GM10266 (cell line): ENCODE measurements at regions not wholly inside any gene's neighbourhood (a gene's known extent, or its start where the extent isn't known, plus 50 kb on each side); places are given as distances from the start of the nearest gene placed in this dataset.

Experiments used
- DNase-seq: peaks from one replicate; pipeline ENCODE4 v3.0.0; 2012; ENCODE audit errors: extremely low spot score
- TF ChIP-seq, protein P1 (sequence below): IDR thresholded peaks from 2 replicates; pipeline ENCODE4 v1.5.1; 2012; ENCODE audit warnings: mild to moderate bottlenecking, low read depth; ENCODE audit not compliant: control insufficient read depth, insufficient read depth; ENCODE audit errors: missing control alignments

DNA sequence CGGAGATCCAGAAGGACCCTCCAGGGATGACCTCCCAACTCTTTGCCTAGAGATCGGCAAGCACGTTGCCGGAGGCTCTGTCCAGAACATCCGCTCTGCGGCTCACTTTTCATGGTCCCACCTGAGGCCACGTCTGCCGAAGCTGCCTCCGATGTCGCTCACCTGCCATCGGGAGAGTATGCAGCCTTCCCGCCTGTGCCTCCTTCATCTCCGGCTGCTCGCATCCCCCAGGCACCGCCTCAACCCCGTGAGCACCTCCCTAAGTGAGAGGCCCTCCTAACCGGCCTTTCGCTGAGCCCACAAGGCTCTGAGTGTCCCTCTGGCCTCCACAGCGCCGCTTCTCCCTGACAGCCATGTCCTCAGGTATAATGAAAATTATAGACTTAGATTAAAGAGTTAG, 275.1 kb downstream of the EFNB2 start:
- no peak for DNase-seq
- TF ChIP-seq, protein P1, sequence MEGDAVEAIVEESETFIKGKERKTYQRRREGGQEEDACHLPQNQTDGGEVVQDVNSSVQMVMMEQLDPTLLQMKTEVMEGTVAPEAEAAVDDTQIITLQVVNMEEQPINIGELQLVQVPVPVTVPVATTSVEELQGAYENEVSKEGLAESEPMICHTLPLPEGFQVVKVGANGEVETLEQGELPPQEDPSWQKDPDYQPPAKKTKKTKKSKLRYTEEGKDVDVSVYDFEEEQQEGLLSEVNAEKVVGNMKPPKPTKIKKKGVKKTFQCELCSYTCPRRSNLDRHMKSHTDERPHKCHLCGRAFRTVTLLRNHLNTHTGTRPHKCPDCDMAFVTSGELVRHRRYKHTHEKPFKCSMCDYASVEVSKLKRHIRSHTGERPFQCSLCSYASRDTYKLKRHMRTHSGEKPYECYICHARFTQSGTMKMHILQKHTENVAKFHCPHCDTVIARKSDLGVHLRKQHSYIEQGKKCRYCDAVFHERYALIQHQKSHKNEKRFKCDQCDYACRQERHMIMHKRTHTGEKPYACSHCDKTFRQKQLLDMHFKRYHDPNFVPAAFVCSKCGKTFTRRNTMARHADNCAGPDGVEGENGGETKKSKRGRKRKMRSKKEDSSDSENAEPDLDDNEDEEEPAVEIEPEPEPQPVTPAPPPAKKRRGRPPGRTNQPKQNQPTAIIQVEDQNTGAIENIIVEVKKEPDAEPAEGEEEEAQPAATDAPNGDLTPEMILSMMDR: no peak

DNA sequence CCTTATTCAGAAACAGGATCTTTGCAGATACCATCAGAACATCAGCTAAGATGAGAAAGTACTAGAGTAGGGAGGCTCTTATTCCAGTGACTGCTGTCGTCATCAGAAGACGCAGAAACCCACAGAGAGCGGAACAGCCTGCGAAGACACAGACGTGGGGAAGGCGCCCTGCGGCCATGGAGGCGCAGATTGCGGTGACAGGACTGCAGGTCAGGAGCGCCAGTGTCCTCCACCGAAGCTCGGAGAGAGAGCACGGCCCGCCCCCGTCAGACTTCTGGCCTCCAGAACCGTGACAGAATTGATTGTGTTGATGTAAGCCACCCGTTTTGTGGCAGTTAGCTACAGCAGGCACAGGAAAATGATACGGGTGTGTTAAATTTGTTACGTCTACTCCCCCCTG, 275.5 kb downstream of the EFNB2 start:
- TF ChIP-seq, protein P1: no peak
- DNase-seq: no peak

DNA sequence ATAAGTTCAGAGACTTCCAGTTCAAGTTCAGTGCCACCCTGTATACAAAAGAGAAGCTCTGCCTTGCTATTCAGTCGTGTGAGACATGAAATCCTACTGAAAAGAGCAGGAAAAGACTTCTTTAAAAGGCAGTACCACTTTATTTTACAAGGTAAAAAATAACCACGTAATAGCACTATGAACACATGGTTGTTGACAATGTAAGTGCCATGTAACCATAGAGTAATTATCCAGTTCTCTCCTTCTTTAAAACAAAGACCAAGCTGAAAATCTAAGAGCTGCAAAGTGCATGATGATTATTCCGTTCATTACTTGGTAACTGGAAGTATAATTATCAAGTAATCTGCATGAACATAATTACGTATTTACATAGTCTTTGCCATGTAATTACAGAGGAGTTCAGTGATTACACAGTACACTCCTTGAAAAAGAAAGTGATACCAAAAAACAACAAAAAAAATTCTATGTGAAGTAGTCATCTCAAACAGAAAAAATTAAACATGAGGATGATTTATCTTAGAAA, 288.7 kb downstream of the EFNB2 start:
- no peak for DNase-seq
- TF ChIP-seq, protein P1: no peak

DNA sequence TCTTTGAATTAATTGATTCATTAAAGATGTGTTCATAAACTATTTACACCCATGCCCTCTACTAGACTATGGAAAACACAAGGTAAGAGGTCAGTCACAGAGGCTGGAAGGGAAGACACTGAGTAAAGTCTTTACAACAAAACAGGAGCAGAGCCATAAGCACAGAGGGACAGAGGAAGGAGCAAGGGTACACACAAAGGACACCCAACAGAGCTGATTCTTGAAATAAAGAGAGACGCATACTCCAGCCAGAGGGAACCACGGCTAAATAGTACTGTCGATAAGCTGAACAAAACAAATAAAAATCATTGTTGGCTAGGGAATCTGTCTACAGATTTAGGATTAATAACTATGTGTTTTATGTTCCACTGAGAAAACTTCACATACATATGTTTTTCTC, 289.2 kb downstream of the EFNB2 start:
- DNase-seq: no peak
- TF ChIP-seq, protein P1: no peak

DNA sequence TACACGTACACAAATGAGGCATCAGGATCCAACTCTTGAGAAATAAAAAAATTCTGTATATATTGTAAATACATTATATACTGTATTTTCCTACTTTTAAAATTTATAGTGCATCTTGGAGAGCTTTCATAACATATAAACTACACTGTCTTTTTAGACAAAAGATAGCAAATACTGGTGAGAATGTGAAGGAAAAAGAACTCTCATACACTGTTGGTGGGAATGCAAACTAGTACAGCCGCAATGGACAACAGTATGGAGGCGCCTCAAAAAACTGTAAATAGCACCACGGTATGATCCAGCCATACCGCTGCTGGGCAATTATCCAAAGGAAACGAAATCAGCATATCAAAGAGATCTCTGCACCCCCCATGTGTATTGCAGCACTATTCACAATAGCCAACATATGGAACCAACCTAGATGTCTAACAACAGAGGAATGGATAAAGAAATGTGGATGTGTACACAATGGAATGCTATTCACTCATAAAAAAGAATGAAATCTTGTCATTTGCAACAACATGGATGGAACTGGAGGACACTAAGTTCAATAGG, 292.4 kb downstream of the EFNB2 start:
- DNase-seq: no peak
- TF ChIP-seq, protein P1: no peak

DNA sequence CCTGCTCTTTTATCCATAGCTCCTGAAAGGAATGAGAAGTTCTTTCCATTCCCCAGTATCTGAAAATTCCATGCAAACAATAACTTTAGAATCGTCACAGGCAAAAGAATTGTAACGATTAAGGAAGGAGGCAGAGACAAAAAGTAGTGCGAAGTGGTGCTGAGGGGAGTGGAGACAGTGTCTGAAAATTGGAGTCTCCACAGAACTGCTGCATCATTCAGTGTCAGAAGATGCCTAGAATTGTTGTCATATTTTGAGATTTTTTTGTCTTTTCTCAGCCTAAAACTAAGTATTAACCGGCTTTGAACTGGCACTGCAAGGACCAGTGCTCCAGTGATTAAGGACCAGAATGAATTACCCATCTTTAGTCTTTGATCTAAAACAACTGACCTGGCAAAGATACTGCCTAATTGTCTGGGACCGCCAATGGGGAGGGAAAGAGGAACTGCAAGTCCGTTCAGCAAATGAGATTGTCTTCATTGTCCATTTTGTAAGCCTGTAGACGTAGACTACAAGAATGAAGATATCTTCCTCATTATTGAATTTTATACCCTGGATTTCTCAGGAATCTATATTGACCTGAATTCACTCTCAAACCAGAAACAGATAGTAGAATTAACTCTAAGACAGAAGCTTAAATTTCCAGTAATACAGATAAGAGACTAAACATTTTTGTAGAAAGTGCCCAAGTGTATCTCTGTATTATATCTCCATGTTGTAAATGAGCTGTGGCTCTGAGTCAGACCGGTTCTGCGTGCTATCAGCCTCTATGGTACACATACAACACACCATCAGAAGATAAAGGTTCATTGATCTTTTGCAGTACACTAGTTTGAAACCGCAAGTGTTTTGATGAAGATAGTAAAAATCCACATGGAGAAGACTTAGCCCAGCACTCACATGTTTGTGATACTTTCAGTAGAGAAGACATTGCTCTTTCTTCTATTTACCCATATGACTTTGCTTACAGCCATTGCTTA, 293.2 kb downstream of the EFNB2 start:
- TF ChIP-seq, protein P1: no peak
- no peak for DNase-seq

DNA sequence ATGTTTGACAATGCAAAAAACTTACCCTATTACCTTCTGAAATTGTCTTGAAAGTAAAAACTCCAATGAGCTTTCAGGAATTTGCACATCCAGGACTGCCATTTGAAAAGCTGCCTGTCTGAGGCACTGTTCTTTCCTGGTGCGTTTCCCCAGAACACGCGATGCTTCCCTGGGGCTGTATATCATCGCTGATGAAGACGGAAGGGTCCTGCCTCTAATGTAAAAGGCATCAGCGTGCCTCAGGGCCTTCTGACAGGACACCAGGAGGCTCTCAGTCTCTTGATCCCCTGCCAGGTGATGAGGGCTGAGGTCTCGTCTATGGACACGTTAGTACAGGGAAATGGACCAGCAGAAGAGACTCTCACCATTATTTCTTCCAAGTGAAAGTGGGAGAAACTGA, 296.8 kb downstream of the EFNB2 start:
- TF ChIP-seq, protein P1: no peak
- no peak for DNase-seq
